B cell (primary cell): ENCODE measurements at regions not wholly inside any gene's neighbourhood (a gene's known extent, or its start where the extent isn't known, plus 50 kb on each side); places are given as distances from the start of the nearest gene placed in this dataset.

ENCODE experiments used
- ATAC-seq: fragments of 200-7000 bp; cut with Tn5 transposase; one replicate; pipeline ENCODE4 v1.10.0; 2021; ENCODE audit warnings: low read depth, mild to moderate bottlenecking, moderate number of reproducible peaks, moderate library complexity
- CTCF ChIA-PET: fragments of 350-600 bp; sonication (Branson Sonifier 250); formaldehyde crosslinking; loops from one replicate; lab custom pipeline; 2021; ENCODE audit warnings: antibody characterized with exemption, inconsistent platforms; lab: Charles Lee
- POLR2A ChIA-PET: fragments of 350-600 bp; sonication (Branson Sonifier 250); formaldehyde crosslinking; loops from one replicate; lab custom pipeline; 2021; ENCODE audit warnings: antibody characterized with exemption; lab: Charles Lee
- DNase-seq: peaks from one replicate; pipeline ENCODE4 v3.0.0; 2013
- H2AFZ ChIP-seq: 2 replicates; pipeline ENCODE4 v1.6.1; 2012; ENCODE audit warnings: mild to moderate bottlenecking, low read depth, low read length; ENCODE audit not compliant: insufficient read depth, poor library complexity, severe bottlenecking
- H3K27ac ChIP-seq, 2 donors: 1 replicate in 1 of 2; 2 replicates in 1 of 2; pipeline ENCODE4 v1.5.1; 2012 to 2013; ENCODE audit warnings: low read length in 2 of 2, mild to moderate bottlenecking in 2 of 2, moderate library complexity in 1 of 2
- H3K27me3 ChIP-seq, 4 experiments: fragments of 200-600 bp in 1 of 4; sonication (generic) in 1 of 4; replicated peaks in 1 of 4; 1 replicate in 2 of 4; 2 replicates in 2 of 4; pipeline versions ENCODE4 v1.6.1 to v1.7.0; 2013 to 2016; ENCODE audit warnings: low read length in 3 of 4, mild to moderate bottlenecking in 2 of 4, mixed read lengths in 1 of 4, moderate library complexity in 1 of 4; ENCODE audit not compliant: insufficient read depth in 4 of 4, control insufficient read depth in 3 of 4; ENCODE audit errors: control extremely low read depth in 1 of 4
- H3K36me3 ChIP-seq, 2 experiments: replicated peaks in 1 of 2; 1 replicate in 1 of 2; 2 replicates in 1 of 2; pipeline versions ENCODE4 v1.6.1 to v1.7.1; 2013; ENCODE audit warnings: low read length in 1 of 2; ENCODE audit not compliant: insufficient read depth in 2 of 2, control insufficient read depth in 1 of 2; ENCODE audit errors: control extremely low read depth in 1 of 2, extremely low read depth in 1 of 2
- H3K4me1 ChIP-seq, 2 donors: fragments of 200-600 bp in 1 of 2; sonication (generic) in 1 of 2; 1 replicate in 1 of 2; 2 replicates in 1 of 2; pipeline versions ENCODE4 v1.5.1 to v1.6.1; 2013 to 2017; ENCODE audit warnings: low read length in 2 of 2; ENCODE audit not compliant: control insufficient read depth in 2 of 2, insufficient read depth in 2 of 2
- H3K4me2 ChIP-seq: replicated peaks from 2 replicates; pipeline ENCODE3; 2012; ENCODE audit warnings: mild to moderate bottlenecking, low read depth, low read length; ENCODE audit not compliant: poor library complexity, severe bottlenecking
- H3K4me3 ChIP-seq, 5 experiments: fragments of 200-600 bp in 1 of 5; sonication (generic) in 1 of 5; 1 replicate in 3 of 5; 2 replicates in 2 of 5; pipeline versions ENCODE4 v1.5.1 to v1.7.0; 2011 to 2016; ENCODE audit warnings: low read length in 4 of 5, mild to moderate bottlenecking in 4 of 5, low read depth in 2 of 5, control low read depth in 1 of 5, moderate library complexity in 1 of 5; ENCODE audit not compliant: insufficient read depth in 1 of 5; ENCODE audit errors: control extremely low read depth in 1 of 5, extremely low read depth in 1 of 5
- H3K79me2 ChIP-seq: fragments of 200-600 bp; sonication (generic); one replicate; pipeline ENCODE4 v1.6.0; 2016; ENCODE audit warnings: low read length; ENCODE audit not compliant: control insufficient read depth, insufficient read depth
- H3K9ac ChIP-seq: fragments of 200-600 bp; sonication (generic); 2 replicates; pipeline ENCODE4 v1.6.1; 2017; ENCODE audit warnings: mild to moderate bottlenecking, low read length, moderate library complexity
- H3K9me3 ChIP-seq, 3 donors: one replicate each; pipeline versions ENCODE4 v1.6.1 to v1.7.1; 2013; ENCODE audit warnings: low read length in 2 of 3; ENCODE audit not compliant: control insufficient read depth in 2 of 3, insufficient read depth in 1 of 3; ENCODE audit errors: control extremely low read depth in 1 of 3
- H4K20me1 ChIP-seq: 2 replicates; pipeline ENCODE4 v1.6.0; 2012; ENCODE audit warnings: mild to moderate bottlenecking, low read length; ENCODE audit not compliant: insufficient read depth, control insufficient read depth, poor library complexity, severe bottlenecking
- H3K27ac Mint-ChIP-seq: one replicate; pipeline ENCODE4 v1.8.0; 2021; ENCODE audit warnings: mixed read lengths
- H3K27me3 Mint-ChIP-seq: one replicate; pipeline ENCODE4 v1.8.0; 2021; ENCODE audit warnings: mixed read lengths
- H3K4me1 Mint-ChIP-seq: one replicate; pipeline ENCODE4 v1.8.0; 2021; ENCODE audit warnings: mixed read lengths
- H3K4me3 Mint-ChIP-seq: one replicate; pipeline ENCODE4 v1.8.0; 2021; ENCODE audit warnings: mixed read lengths
- H3K9me3 Mint-ChIP-seq: one replicate; pipeline ENCODE4 v1.8.0; 2022; ENCODE audit warnings: mixed read lengths; ENCODE audit not compliant: insufficient read depth
- CTCF ChIP-seq: fragments of 200-600 bp; IDR thresholded peaks from one replicate; pipeline ENCODE4 v1.8.0; 2022; ENCODE audit warnings: antibody characterized with exemption, mild to moderate bottlenecking
- EZH2 ChIP-seq: IDR thresholded peaks from 2 replicates; pipeline ENCODE4 v1.6.1; 2012; ENCODE audit warnings: borderline replicate concordance, low read depth, mild to moderate bottlenecking, moderate library complexity, low read length; ENCODE audit not compliant: insufficient read depth, poor library complexity, severe bottlenecking
- WGBS: methylation state at CpG from one replicate; pipeline ENCODE4 v1.1.5; 2013; ENCODE audit warnings: missing lambda C conversion rate; ENCODE audit not compliant: insufficient coverage; 5-methylcytosine and 5-hydroxymethylcytosine counted together
- intact Hi-C: fragments of 100-400 bp; cut with micrococcal nuclease; formaldehyde crosslinking; loops from one replicate; pipeline ENCODE4 v1.10.0; 2022

DNA sequence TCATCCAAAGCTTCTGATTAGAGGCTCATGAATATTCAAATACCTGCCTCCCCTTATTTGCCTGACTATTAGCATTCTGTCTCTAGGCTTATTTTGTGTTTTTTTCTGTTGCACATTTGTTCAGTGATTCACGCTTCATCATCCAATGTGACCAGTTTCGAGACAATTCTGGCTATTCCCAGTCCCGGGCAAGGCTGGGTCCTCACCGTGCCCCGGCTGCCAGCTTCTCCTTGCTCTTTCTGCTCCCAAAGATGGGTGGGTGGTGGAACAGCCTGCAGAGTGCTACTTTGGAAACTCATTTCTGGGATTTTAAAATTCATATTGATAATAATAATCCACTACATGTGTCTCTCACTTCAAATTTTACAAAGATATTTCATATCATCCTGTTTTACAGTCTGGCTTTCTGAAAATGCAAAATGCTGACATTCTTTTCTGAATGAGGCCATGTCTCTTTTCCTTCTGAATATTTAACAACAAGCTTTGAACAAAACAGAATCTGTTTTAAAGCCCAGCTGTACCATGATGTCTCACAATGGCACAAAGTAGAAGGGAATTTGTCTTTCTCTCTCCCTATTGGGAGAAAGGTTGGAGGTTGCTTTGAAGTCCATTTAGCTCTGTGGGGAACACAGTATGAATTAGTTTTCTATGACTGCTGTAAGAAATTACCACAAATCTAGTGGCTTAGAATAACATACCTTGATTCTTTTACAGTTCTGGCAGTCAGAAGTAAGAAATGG, 116.9 kb upstream of the CDH13 start:
- Histone ChIP-seq H3K27me3 (peaks cover 0 to 2% (median 0%) of the 10 kb centered on the region in 4 experiments), H3K4me2 (no peak overlapping the region), H3K36me3 (no peaks in the 10 kb centered on the region), H3K9me3 (peaks cover 0 to 25% (median 5%) of the 10 kb centered on the region in 3 donors), H3K9ac (no peak overlapping the region), H3K4me1 (no peaks in the 10 kb centered on the region), H3K27ac (no peak overlapping the region), H3K79me2 (no peaks in the 10 kb centered on the region), H3K4me3 (no peak overlapping the region), H2AFZ (no peak overlapping the region), H4K20me1 (no peaks in the 10 kb centered on the region)
- Mint-ChIP-seq H3K27ac (no peak overlapping the region), H3K4me1 (no peaks in the 10 kb centered on the region), H3K9me3 (peaks cover 9% of the 10 kb centered on the region), H3K4me3 (no peak overlapping the region), H3K27me3 (peaks cover 5% of the 10 kb centered on the region)
- POLR2A ChIA-PET = no interaction called here
- ATAC-seq (no peak), DNase-seq (no peak)
- WGBS = 96% methylated on average over 3 of the region's 5 CpGs
- intact Hi-C loops = no loop called here
- CTCF ChIA-PET = no interaction called here
- TF ChIP-seq EZH2 (no peak), CTCF (no peak)
